H9 (cell line): ENCODE measurements at regions not wholly inside any gene's neighbourhood (a gene's known extent, or its start where the extent isn't known, plus 50 kb on each side); places are given as distances from the start of the nearest gene placed in this dataset.

Experiments
- DNase-seq: peaks from one replicate; pipeline ENCODE4 v3.0.0-alpha.2; 2017
- H2AFZ ChIP-seq: one replicate; pipeline ENCODE4 v1.6.1; 2013; ENCODE audit warnings: mild to moderate bottlenecking, low read length, control low read depth, moderate library complexity
- H2AK5ac ChIP-seq: 2 replicates; pipeline ENCODE4 v1.6.1; 2013; ENCODE audit warnings: low read length, control low read depth, mixed read lengths; ENCODE audit not compliant: insufficient read length
- H2BK120ac ChIP-seq: one replicate; pipeline ENCODE4 v1.6.1; 2013; ENCODE audit warnings: low read depth, mild to moderate bottlenecking, low read length, control low read depth, inconsistent platforms; ENCODE audit not compliant: poor library complexity, severe bottlenecking
- H2BK12ac ChIP-seq: 2 replicates; pipeline ENCODE4 v1.6.1; 2013; ENCODE audit warnings: low read length, control low read depth, mixed read lengths, low read depth; ENCODE audit not compliant: insufficient read length
- H2BK15ac ChIP-seq: 2 replicates; pipeline ENCODE4 v1.6.1; 2013; ENCODE audit warnings: low read depth, low read length, control low read depth
- H2BK20ac ChIP-seq: one replicate; pipeline ENCODE4 v1.6.1; 2013; ENCODE audit warnings: low read depth, mild to moderate bottlenecking, low read length, control low read depth, inconsistent platforms; ENCODE audit not compliant: poor library complexity, severe bottlenecking
- H2BK5ac ChIP-seq: 2 replicates; pipeline ENCODE4 v1.6.1; 2013; ENCODE audit warnings: low read length, control low read depth, mixed read lengths; ENCODE audit not compliant: insufficient read length
- H3K14ac ChIP-seq: 2 replicates; pipeline ENCODE4 v1.6.1; 2013; ENCODE audit warnings: low read length, control low read depth; ENCODE audit not compliant: insufficient read depth
- H3K18ac ChIP-seq: 2 replicates; pipeline ENCODE4 v1.6.1; 2013; ENCODE audit warnings: low read depth, mild to moderate bottlenecking, mixed read lengths, low read length, control low read depth; ENCODE audit not compliant: insufficient read length
- H3K23ac ChIP-seq: 2 replicates; pipeline ENCODE4 v1.6.1; 2013; ENCODE audit warnings: low read length, control low read depth, mixed read lengths, low read depth; ENCODE audit not compliant: insufficient read length
- H3K23me2 ChIP-seq: 2 replicates; pipeline ENCODE4 v1.6.1; 2013; ENCODE audit warnings: low read depth, mild to moderate bottlenecking, mixed read lengths, low read length, control low read depth; ENCODE audit not compliant: insufficient read length, poor library complexity, severe bottlenecking
- H3K27ac ChIP-seq: 2 replicates; pipeline ENCODE4 v1.5.1; 2013; ENCODE audit warnings: low read length, control low read depth, mixed read lengths, low read depth; ENCODE audit not compliant: insufficient read length
- H3K27me3 ChIP-seq: 2 replicates; pipeline ENCODE4 v1.6.1; 2013; ENCODE audit warnings: low read length, control low read depth, inconsistent platforms; ENCODE audit not compliant: insufficient read depth
- H3K4ac ChIP-seq: 2 replicates; pipeline ENCODE4 v1.6.1; 2013; ENCODE audit warnings: low read depth, mild to moderate bottlenecking, control low read depth, inconsistent platforms, low read length, moderate library complexity
- H3K4me1 ChIP-seq: 2 replicates; pipeline ENCODE4 v1.6.1; 2013; ENCODE audit warnings: low read length, control low read depth, inconsistent platforms; ENCODE audit not compliant: insufficient read depth
- H3K4me2 ChIP-seq: 2 replicates; pipeline ENCODE4 v1.6.1; 2013; ENCODE audit warnings: low read length, control low read depth, mixed read lengths; ENCODE audit not compliant: insufficient read length, insufficient read depth
- H3K56ac ChIP-seq: 2 replicates; pipeline ENCODE4 v1.6.1; 2013; ENCODE audit warnings: low read depth, mild to moderate bottlenecking, mixed read lengths, low read length, control low read depth; ENCODE audit not compliant: insufficient read length
- H3K79me1 ChIP-seq: 2 replicates; pipeline ENCODE4 v1.6.1; 2013; ENCODE audit warnings: low read depth, mild to moderate bottlenecking, moderate library complexity, low read length, control low read depth, inconsistent platforms; ENCODE audit not compliant: insufficient read depth, poor library complexity, severe bottlenecking
- H3K79me2 ChIP-seq: 2 replicates; pipeline ENCODE4 v1.6.1; 2013; ENCODE audit warnings: low read length, control low read depth, inconsistent platforms; ENCODE audit not compliant: insufficient read depth
- H3K9ac ChIP-seq: 2 replicates; pipeline ENCODE4 v1.6.1; 2013; ENCODE audit warnings: low read length, control low read depth, mixed read lengths; ENCODE audit not compliant: insufficient read length; ENCODE audit errors: extremely low read depth
- H3K9me3 ChIP-seq: one replicate; pipeline ENCODE4 v1.6.1; 2013; ENCODE audit warnings: low read depth, low read length, inconsistent platforms; ENCODE audit not compliant: control insufficient read depth
- H3T11ph ChIP-seq: one replicate; pipeline ENCODE4 v1.6.1; 2013; ENCODE audit warnings: mild to moderate bottlenecking, low read length, control low read depth, inconsistent platforms
- H4K20me1 ChIP-seq: one replicate; pipeline ENCODE4 v1.6.1; 2013; ENCODE audit not compliant: control insufficient read depth, insufficient read length, insufficient read depth
- H4K5ac ChIP-seq: 2 replicates; pipeline ENCODE4 v1.6.1; 2013; ENCODE audit warnings: low read depth, mild to moderate bottlenecking, mixed read lengths, low read length, control low read depth; ENCODE audit not compliant: insufficient read length
- H4K8ac ChIP-seq: replicated peaks from 2 replicates; pipeline ENCODE4 v1.6.1; 2013; ENCODE audit warnings: low read length, control low read depth, mixed read lengths, low read depth; ENCODE audit not compliant: insufficient read length
- H4K91ac ChIP-seq: 2 replicates; pipeline ENCODE4 v1.6.1; 2013; ENCODE audit warnings: low read depth, mild to moderate bottlenecking, moderate library complexity, mixed read lengths, low read length, control low read depth; ENCODE audit not compliant: insufficient read length
- H3K27ac Mint-ChIP-seq, 3 experiments: 2 replicates in 2 of 3; 3 replicates in 1 of 3; pipeline ENCODE4 v1.8.0; 2020 to 2021; ENCODE audit warnings: mixed read lengths in 3 of 3, mild to moderate bottlenecking in 1 of 3, moderate library complexity in 1 of 3
- H3K27me3 Mint-ChIP-seq: 2 replicates; pipeline ENCODE4 v1.8.0; 2021; ENCODE audit warnings: low read depth, mild to moderate bottlenecking, moderate library complexity, mixed read lengths
- H3K36me3 Mint-ChIP-seq, 3 experiments: 2 replicates in 2 of 3; 3 replicates in 1 of 3; pipeline ENCODE4 v1.8.0; 2020 to 2021; ENCODE audit warnings: low read depth in 3 of 3, mixed read lengths in 3 of 3; ENCODE audit not compliant: insufficient read depth in 1 of 3
- H3K4me1 Mint-ChIP-seq, 2 experiments: 2 replicates each; pipeline ENCODE4 v1.8.0; 2020; ENCODE audit warnings: mixed read lengths in 2 of 2
- H3K4me3 Mint-ChIP-seq, 2 experiments: 2 replicates in 1 of 2; 3 replicates in 1 of 2; pipeline ENCODE4 v1.8.0; 2020 to 2021; ENCODE audit warnings: mild to moderate bottlenecking in 2 of 2, mixed read lengths in 2 of 2, moderate library complexity in 1 of 2
- H3K9me3 Mint-ChIP-seq, 2 experiments: 2 replicates in 1 of 2; 3 replicates in 1 of 2; pipeline ENCODE4 v1.8.0; 2020; ENCODE audit warnings: mild to moderate bottlenecking in 2 of 2, mixed read lengths in 2 of 2, moderate library complexity in 1 of 2
- CTCF ChIP-seq: fragments of 200-600 bp; sonication (generic); conservative IDR thresholded peaks from 3 replicates; pipeline ENCODE4 v1.8.0; 2021; ENCODE audit warnings: antibody characterized with exemption, mild to moderate bottlenecking
- WGBS: extraction: QIAGEN DNeasy Blood & Tissue Kit; methylation state at CpG from one replicate; pipeline ENCODE4 v1.1.7; 2013; ENCODE audit warnings: missing lambda C conversion rate, low lambda C conversion rate, mixed read lengths; ENCODE audit not compliant: insufficient read length; ENCODE audit errors: extremely low coverage; 5-methylcytosine and 5-hydroxymethylcytosine counted together

- Mint-ChIP-seq H3K36me3 (no peaks in the 10 kb centered on the region; a peak in 1 of 7 replicates), H3K27ac (no peak overlapping the region), H3K9me3 (no peaks in the 10 kb centered on the region), H3K4me3 (no peak overlapping the region), H3K27me3 (no peaks in the 10 kb centered on the region), H3K4me1 (peaks cover 7 to 16% of the 10 kb centered on the region in 2 experiments)
- TF ChIP-seq CTCF = no peak
- Histone ChIP-seq H3K23me2 (no peaks in the 10 kb centered on the region), H3K4me2 (no peak overlapping the region), H2BK20ac (no peak overlapping the region), H2AK5ac (no peak overlapping the region), H3K4me1 (peaks cover 4% of the 10 kb centered on the region; the same call in 1 of the 2 replicates), H4K20me1 (no peaks in the 10 kb centered on the region), H3K79me2 (no peaks in the 10 kb centered on the region), H3K23ac (no peak overlapping the region), H4K91ac (no peak overlapping the region), H2BK12ac (no peak overlapping the region), H3K9me3 (no peaks in the 10 kb centered on the region), H3K14ac (no peak overlapping the region), H3K27ac (no peak overlapping the region), H3K18ac (no peak overlapping the region), H3K56ac (no peak overlapping the region), H3K9ac (no peak overlapping the region), H2BK5ac (no peak overlapping the region), H4K8ac (no peak overlapping the region), H2BK15ac (no peak overlapping the region), H3K27me3 (no peaks in the 10 kb centered on the region), H3K79me1 (no peaks in the 10 kb centered on the region), H3T11ph (no peak overlapping the region), H2AFZ (no peak overlapping the region), H4K5ac (no peak overlapping the region), H3K4ac (no peak overlapping the region), H2BK120ac (no peak overlapping the region)
- no CpG with 5 or more reads among the region's 7 CpGs for WGBS
- no peak for DNase-seq
Measured at GRCh38 chr15:100732211-100733055, 130.0 kb downstream of the ASB7 start.
